Heart right ventricle (tissue), 16 donors: ENCODE measurements at regions not wholly inside any gene's neighbourhood (a gene's known extent, or its start where the extent isn't known, plus 50 kb on each side); places are given as distances from the start of the nearest gene placed in this dataset.
"Not testable (repeated sequence)": the region's sequence is repeated elsewhere in the genome, so short reads cannot be mapped to it uniquely, and the experiment has no call there.

Experiments
- ATAC-seq, 8 donors: fragments of 200-7000 bp; cut with Tn5 transposase; one replicate each; pipeline ENCODE4 v1.9.1; 2020; ENCODE audit warnings: mild to moderate bottlenecking in 8 of 8, moderate library complexity in 8 of 8, moderate number of reproducible peaks in 1 of 8
- DNase-seq, 2 donors: peaks; one replicate each; pipeline ENCODE4 v3.0.0-alpha.2; 2020
- H3K27ac ChIP-seq, 10 donors: fragments of 200-600 bp; sonication (generic) in 2 of 10; one replicate each; pipeline versions ENCODE4 v1.5.0 to v1.8.0; 2020 to 2022; ENCODE audit warnings: mild to moderate bottlenecking in 3 of 10
- H3K27me3 ChIP-seq, 7 donors: fragments of 200-600 bp; one replicate each; pipeline ENCODE4 v1.8.0; 2021 to 2022; ENCODE audit warnings: mild to moderate bottlenecking in 2 of 7
- H3K36me3 ChIP-seq, 9 donors: fragments of 200-600 bp; sonication (generic) in 1 of 9; one replicate each; pipeline versions ENCODE4 v1.5.0 to v1.8.0; 2020 to 2022; ENCODE audit warnings: mild to moderate bottlenecking in 2 of 9
- H3K4me1 ChIP-seq, 9 donors: fragments of 200-600 bp; sonication (generic) in 1 of 9; one replicate each; pipeline versions ENCODE4 v1.5.0 to v1.8.0; 2020 to 2022; ENCODE audit warnings: mild to moderate bottlenecking in 4 of 9
- H3K4me3 ChIP-seq, 10 donors: fragments of 200-600 bp; sonication (generic) in 2 of 10; one replicate each; pipeline versions ENCODE4 v1.5.0 to v1.8.0; 2020 to 2022; ENCODE audit warnings: mild to moderate bottlenecking in 7 of 10, moderate library complexity in 2 of 10
- H3K9me3 ChIP-seq, 11 donors: fragments of 200-600 bp in 10 of 11; sonication (generic) in 2 of 11; one replicate each; pipeline versions ENCODE4 v1.5.0 to v1.8.0; 2013 to 2022; ENCODE audit warnings: mild to moderate bottlenecking in 2 of 11, control low read depth in 1 of 11, moderate library complexity in 1 of 11
- CTCF ChIP-seq, 9 donors: fragments of 200-600 bp; sonication (generic) in 2 of 9; IDR thresholded peaks; one replicate each; pipeline versions ENCODE4 v1.5.0 to v1.8.0; 2021 to 2022; ENCODE audit warnings: antibody characterized with exemption in 9 of 9, mild to moderate bottlenecking in 5 of 9, moderate library complexity in 1 of 9
- WGBS, 2 donors: extraction: QIAGEN DNeasy Blood & Tissue Kit; methylation state at CpG; one replicate each; pipeline ENCODE4 v1.1.7; 2013; ENCODE audit warnings: inconsistent platforms in 1 of 2; 5-methylcytosine and 5-hydroxymethylcytosine counted together
- intact Hi-C, 10 donors: fragments of 100-400 bp; cut with DNase I; formaldehyde crosslinking; loops; one replicate each; pipeline versions ENCODE4 v1.11.1 to v1.14.2; 2022
- donor health status: Arrhythmogenic right ventricular cardiomyopathy.
- donor health status: ischemic (EF 13 %, LVEDD 7.1; RV severe dilation, severe dysfunction).
- donor health status: healthy with polysubstance abuse.
- donor health status: DM: no; HTN: yes; CAD: no.
- donor health status: DM: no; HTN: no; CAD: no.
- donor health status: ischemic (EF 25% LVEDD 6.9; RV normal size, moderate dysfunction).
- donor health status: ischemic (EF 25% LVEDD 5.7; RV mildly dilated, moderate dysfunction).
- donor health status: healthy.
- donor health status: DM: yes; HTN: yes; CAD: no.
- donor health status: Ischemic cardiomyopathy.
- donor health status: ischemic (EF 35%, LVEDD 5.7; RV mildly dilated, moderate dysfunction).
- donor health status: nonischemic (EF 11% LVEDD 7.7; RV severe dilation, severe dysfunction).
- donor health status: DM: yes; HTN: yes; CAD: no.
- donor health status: PGD.
- donor health status: ischemic (EF 29% LVEDD 5.4; RV normal size, mild dysfunction).
- donor health status: nonischemic (EF 23%, LVEDD 6.1; RV moderate dilation, normal function).

GRCh38 chr3:8355346-8355745, 146.3 kb upstream of the LMCD1 start:
- ATAC-seq = no peak
- H3K36me3 ChIP-seq = no peaks in the 10 kb centered on the region
- H3K9me3 ChIP-seq = no peaks in the 10 kb centered on the region
- H3K27me3 ChIP-seq = no peaks in the 10 kb centered on the region
- intact Hi-C loops = no loop called here
- DNase-seq = no peak
- TF ChIP-seq CTCF (IDR thresholded peaks at IDR 0.05) = no peak
- H3K4me3 ChIP-seq = no peak overlapping the region
- no peak overlapping the region for H3K27ac ChIP-seq
- H3K4me1 ChIP-seq = peaks cover 0 to 16% (median 0%) of the 10 kb centered on the region in 9 donors
- WGBS, 2 donors = 98 to 100% methylated on average over 1 of the region's 1 CpG

GRCh38 chr3:8356066-8356465, 145.6 kb upstream of the LMCD1 start:
- H3K4me1 ChIP-seq = peaks cover 0 to 16% (median 0%) of the 10 kb centered on the region in 9 donors
- H3K4me3 ChIP-seq, H3K27me3 ChIP-seq, H3K9me3 ChIP-seq, DNase-seq, H3K36me3 ChIP-seq, intact Hi-C loops, ATAC-seq: not testable (repeated sequence)
- peak overlapping the region in 1 of 10 donors; percentile 1 for H3K27ac ChIP-seq

- H3K4me3 ChIP-seq = no peak overlapping the region
- no peaks in the 10 kb centered on the region for H3K27me3 ChIP-seq
- intact Hi-C loops = no loop called here
- WGBS, 2 donors = 65% methylated on average over 7 of the region's 7 CpGs
- DNase-seq (no peak), ATAC-seq (no peak)
- no peaks in the 10 kb centered on the region for H3K36me3 ChIP-seq
- H3K27ac ChIP-seq = peak overlapping the region in 1 of 10 donors; percentile 72
- TF ChIP-seq CTCF (IDR thresholded peaks at IDR 0.05) = no peak
- H3K4me1 ChIP-seq = peaks cover 0 to 16% (median 0%) of the 10 kb centered on the region in 9 donors
- no peaks in the 10 kb centered on the region for H3K9me3 ChIP-seq
Measured at GRCh38 chr3:8357859-8358258, 143.8 kb upstream of the LMCD1 start.

GRCh38 chr3:8359133-8359532, 142.5 kb upstream of the LMCD1 start:
- TF ChIP-seq CTCF (IDR thresholded peaks at IDR 0.05) = no peak
- no peak for ATAC-seq
- no peak overlapping the region for H3K27ac ChIP-seq
- no peak for DNase-seq
- no peaks in the 10 kb centered on the region for H3K36me3 ChIP-seq
- no peaks in the 10 kb centered on the region for H3K27me3 ChIP-seq
- intact Hi-C loops = no loop called here
- H3K4me3 ChIP-seq = no peak overlapping the region
- no peaks in the 10 kb centered on the region for H3K9me3 ChIP-seq
- H3K4me1 ChIP-seq = peaks cover 0 to 16% (median 0%) of the 10 kb centered on the region in 9 donors
- 98 to 100% methylated on average over 1 of the region's 1 CpG for WGBS, 2 donors

- peaks cover 0 to 11% (median 0%) of the 10 kb centered on the region in 9 donors for H3K4me1 ChIP-seq
- H3K9me3 ChIP-seq = no peaks in the 10 kb centered on the region
- WGBS, 2 donors = 96 to 100% methylated on average over 1 of the region's 1 CpG
- DNase-seq (no peak), ATAC-seq (no peak)
- no peak overlapping the region for H3K4me3 ChIP-seq
- H3K27me3 ChIP-seq = no peaks in the 10 kb centered on the region
- no peak for TF ChIP-seq CTCF (IDR thresholded peaks at IDR 0.05)
- H3K36me3 ChIP-seq = no peaks in the 10 kb centered on the region
- no peak overlapping the region for H3K27ac ChIP-seq
- intact Hi-C loops = no loop called here
Measured at GRCh38 chr3:8363200-8363599, 138.4 kb upstream of the LMCD1 start.
